ENCODE measurements at regions not wholly inside any gene's neighbourhood (a gene's known extent, or its start where the extent isn't known, plus 50 kb on each side); places are given as distances from the start of the nearest gene placed in this dataset.

DNA sequence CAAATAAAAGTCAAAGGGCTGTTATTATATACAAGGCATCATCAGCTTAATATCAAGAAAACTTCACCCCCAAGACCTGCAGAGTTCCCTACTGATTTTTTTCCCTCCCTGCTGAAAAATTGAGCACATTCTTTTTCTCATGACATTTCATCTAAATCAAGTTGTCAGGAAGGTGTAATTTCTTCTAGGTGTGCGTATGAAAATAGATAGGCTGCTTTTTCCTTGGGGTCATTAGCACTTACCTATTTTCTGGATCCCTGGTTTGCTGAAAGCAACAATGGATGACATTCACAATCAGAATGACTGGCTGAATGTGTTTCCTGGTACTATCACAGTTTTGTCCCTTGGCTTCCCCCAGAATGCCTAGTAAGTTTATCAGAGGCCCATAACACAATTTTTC is 225.0 kb upstream of the KIRREL3 start:
- Histone ChIP-seq H3K36me3 (no peaks in the 10 kb centered on the region), H3K27ac (no peak overlapping the region), H3K4me3 (no peak overlapping the region), H3K4me1 (no peaks in the 10 kb centered on the region), H3K9me3 (no peaks in the 10 kb centered on the region), H3K27me3 (no peaks in the 10 kb centered on the region)
- TF ChIP-seq POLR2A (IDR thresholded peaks at IDR 0.05) = no peak
- TF ChIP-seq, protein P1, sequence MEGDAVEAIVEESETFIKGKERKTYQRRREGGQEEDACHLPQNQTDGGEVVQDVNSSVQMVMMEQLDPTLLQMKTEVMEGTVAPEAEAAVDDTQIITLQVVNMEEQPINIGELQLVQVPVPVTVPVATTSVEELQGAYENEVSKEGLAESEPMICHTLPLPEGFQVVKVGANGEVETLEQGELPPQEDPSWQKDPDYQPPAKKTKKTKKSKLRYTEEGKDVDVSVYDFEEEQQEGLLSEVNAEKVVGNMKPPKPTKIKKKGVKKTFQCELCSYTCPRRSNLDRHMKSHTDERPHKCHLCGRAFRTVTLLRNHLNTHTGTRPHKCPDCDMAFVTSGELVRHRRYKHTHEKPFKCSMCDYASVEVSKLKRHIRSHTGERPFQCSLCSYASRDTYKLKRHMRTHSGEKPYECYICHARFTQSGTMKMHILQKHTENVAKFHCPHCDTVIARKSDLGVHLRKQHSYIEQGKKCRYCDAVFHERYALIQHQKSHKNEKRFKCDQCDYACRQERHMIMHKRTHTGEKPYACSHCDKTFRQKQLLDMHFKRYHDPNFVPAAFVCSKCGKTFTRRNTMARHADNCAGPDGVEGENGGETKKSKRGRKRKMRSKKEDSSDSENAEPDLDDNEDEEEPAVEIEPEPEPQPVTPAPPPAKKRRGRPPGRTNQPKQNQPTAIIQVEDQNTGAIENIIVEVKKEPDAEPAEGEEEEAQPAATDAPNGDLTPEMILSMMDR (IDR thresholded peaks at IDR 0.05) = no peak
- intact Hi-C loops (cut with DNase I; ENCODE audit: low total_unique reads) = no loop called here
- DNase-seq = no peak

DNA sequence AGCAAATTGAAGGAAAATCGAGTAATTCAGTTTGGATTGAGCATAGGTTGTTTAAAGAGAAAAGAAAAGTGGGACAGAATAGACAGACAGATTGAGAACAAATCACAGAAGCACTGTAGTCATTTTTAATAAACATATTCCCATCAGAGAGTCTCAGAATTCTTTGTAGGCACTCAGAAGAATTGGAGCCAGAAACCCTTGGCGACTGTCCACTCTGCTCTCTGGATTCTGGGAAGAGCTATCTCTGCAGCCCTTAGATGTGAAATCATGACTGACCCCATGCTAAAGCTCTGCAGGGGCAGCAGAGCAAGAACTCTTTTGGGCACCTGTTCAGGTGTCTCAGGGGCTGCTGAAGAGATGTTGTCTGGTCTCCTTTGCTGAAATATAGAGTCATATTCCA is 223.7 kb upstream of the KIRREL3 start:
- TF ChIP-seq, protein P1 (IDR thresholded peaks at IDR 0.05) = no peak
- no peak for TF ChIP-seq POLR2A (IDR thresholded peaks at IDR 0.05)
- Histone ChIP-seq H3K9me3 (no peaks in the 10 kb centered on the region), H3K4me1 (no peaks in the 10 kb centered on the region), H3K27ac (no peak overlapping the region), H3K27me3 (no peaks in the 10 kb centered on the region), H3K36me3 (no peaks in the 10 kb centered on the region), H3K4me3 (no peak overlapping the region)
- intact Hi-C loops (cut with DNase I; ENCODE audit: low total_unique reads) = no loop called here
- DNase-seq = no peak

DNA sequence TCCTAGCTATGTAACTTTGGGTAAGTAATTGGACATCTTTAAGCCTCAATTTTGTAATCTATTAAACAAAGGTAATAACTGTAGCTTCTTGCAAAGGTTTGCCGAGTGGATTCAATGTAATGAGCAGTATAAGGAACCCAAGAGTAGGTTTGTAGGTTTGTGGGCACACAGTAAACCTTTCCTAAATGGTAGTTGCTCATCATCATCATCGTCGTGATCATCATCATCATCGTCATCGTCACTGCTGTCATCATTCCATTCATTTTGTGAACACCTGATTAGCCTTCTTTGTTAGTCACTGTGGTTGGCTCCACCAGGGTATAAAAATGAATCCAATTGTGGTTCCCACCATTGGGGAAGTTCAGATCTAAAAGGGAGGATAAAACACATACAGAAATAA is 223.1 kb upstream of the KIRREL3 start:
- no peaks in the 10 kb centered on the region for H3K9me3 ChIP-seq
- no peak overlapping the region for H3K27ac ChIP-seq
- no peaks in the 10 kb centered on the region for H3K4me1 ChIP-seq
- H3K36me3 ChIP-seq = no peaks in the 10 kb centered on the region
- H3K4me3 ChIP-seq = no peak overlapping the region
- intact Hi-C loops (cut with DNase I; ENCODE audit: low total_unique reads) = no loop called here
- TF ChIP-seq, protein P1 (IDR thresholded peaks at IDR 0.05) = no peak
- no peak for TF ChIP-seq POLR2A (IDR thresholded peaks at IDR 0.05)
- no peaks in the 10 kb centered on the region for H3K27me3 ChIP-seq
- no peak for DNase-seq

DNA sequence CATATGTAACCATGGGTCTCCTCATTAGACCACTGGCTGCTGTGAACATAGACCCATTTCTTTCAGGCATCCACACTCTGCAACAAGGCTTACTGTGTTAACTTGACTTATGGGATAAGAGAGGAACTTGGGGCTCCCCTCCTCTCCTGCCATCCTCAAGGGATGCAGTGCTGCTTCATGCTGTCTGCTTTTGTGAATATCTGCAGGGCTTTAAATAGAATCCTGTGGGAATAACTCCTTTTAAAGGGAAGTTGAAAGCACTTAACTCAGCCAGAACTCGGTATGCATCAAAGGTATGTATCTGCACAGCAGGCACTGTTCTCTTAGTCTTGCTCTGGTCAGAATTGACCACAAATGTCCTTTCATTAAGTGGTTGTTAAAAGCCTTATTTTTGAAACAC is 222.5 kb upstream of the KIRREL3 start:
- TF ChIP-seq POLR2A (IDR thresholded peaks at IDR 0.05) = no peak
- TF ChIP-seq, protein P1 (IDR thresholded peaks at IDR 0.05) = no peak
- Histone ChIP-seq H3K27ac (no peak overlapping the region), H3K4me1 (no peaks in the 10 kb centered on the region), H3K4me3 (no peak overlapping the region), H3K27me3 (no peaks in the 10 kb centered on the region), H3K36me3 (no peaks in the 10 kb centered on the region), H3K9me3 (no peaks in the 10 kb centered on the region)
- DNase-seq = no peak
- intact Hi-C loops (cut with DNase I; ENCODE audit: low total_unique reads) = no loop called here

DNA sequence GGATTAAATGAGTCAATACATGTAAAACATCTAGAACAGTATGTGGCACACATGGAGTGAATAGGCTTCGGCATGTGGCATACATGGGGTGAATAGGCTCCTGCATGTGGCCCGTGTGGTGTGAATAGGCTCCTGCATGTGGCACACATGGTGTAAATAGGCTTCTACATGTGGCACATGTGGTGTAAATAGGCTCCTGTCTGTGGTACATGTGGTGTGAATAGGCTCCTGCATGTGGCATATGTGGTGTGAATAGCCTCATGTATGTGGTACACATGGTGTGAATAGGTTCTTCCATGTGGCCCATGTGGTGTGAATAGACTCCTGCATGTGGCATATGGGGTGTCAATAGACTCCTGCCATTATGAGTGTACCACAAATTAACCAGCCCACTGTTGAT is 219.1 kb upstream of the KIRREL3 start:
- H3K4me1 ChIP-seq = no peaks in the 10 kb centered on the region
- DNase-seq = no peak
- intact Hi-C loops (cut with DNase I; ENCODE audit: low total_unique reads) = no loop called here
- H3K9me3 ChIP-seq = no peaks in the 10 kb centered on the region
- no peaks in the 10 kb centered on the region for H3K36me3 ChIP-seq
- no peak overlapping the region for H3K4me3 ChIP-seq
- no peak overlapping the region for H3K27ac ChIP-seq
- TF ChIP-seq, protein P1 (IDR thresholded peaks at IDR 0.05) = no peak
- no peak for TF ChIP-seq POLR2A (IDR thresholded peaks at IDR 0.05)
- H3K27me3 ChIP-seq = no peaks in the 10 kb centered on the region

Data from uterus (tissue), 3 donors.